ENCODE measurements at regions not wholly inside any gene's neighbourhood (a gene's known extent, or its start where the extent isn't known, plus 50 kb on each side); places are given as distances from the start of the nearest gene placed in this dataset.

GRCh38 chr10:3943695-3944257 lies 158.8 kb upstream of the KLF6 start:
- intact Hi-C loops (cut with micrococcal nuclease), result no loop called here
- no peaks in the 10 kb centered on the region for H3K9me3 Mint-ChIP-seq
- ChIA-PET POLR2A (no interaction called here), CTCF (no interaction called here)
- no peaks in the 10 kb centered on the region for H3K27me3 Mint-ChIP-seq
- DNase-seq (no peak), ATAC-seq (no peak)
- H3K36me3 Mint-ChIP-seq (ENCODE audit: low read depth), result no peaks in the 10 kb centered on the region
- peaks cover 51% of the 10 kb centered on the region for H3K4me1 Mint-ChIP-seq (ENCODE audit: low read depth)
- no peak for TF ChIP-seq CTCF (IDR thresholded peaks at IDR 0.05)
- H3K4me3 Mint-ChIP-seq, result no peak overlapping the region
- H3K27ac Mint-ChIP-seq, result peak overlapping the region; percentile 28

- Mint-ChIP-seq H3K27ac (peak overlapping the region; percentile 28), H3K4me1 (ENCODE audit: low read depth) (peaks cover 43% of the 10 kb centered on the region), H3K4me3 (peak overlapping the region; percentile 5), H3K27me3 (no peaks in the 10 kb centered on the region), H3K36me3 (ENCODE audit: low read depth) (no peaks in the 10 kb centered on the region), H3K9me3 (no peaks in the 10 kb centered on the region)
- ChIA-PET CTCF (no interaction called here), POLR2A (interaction anchor here (0.8 kb wide), 1 partner anchor 157 kb away, joined by 3 read pairs; no protein-coding TSS in a partner anchor)
- no peak for DNase-seq
- intact Hi-C loops (cut with micrococcal nuclease), result no loop called here
- ATAC-seq, result no peak
- no peak for TF ChIP-seq CTCF (IDR thresholded peaks at IDR 0.05)
Measured at GRCh38 chr10:3942937-3943489, 158.0 kb upstream of the KLF6 start.

- ATAC-seq, result no peak
- ChIA-PET CTCF (no interaction called here), POLR2A (no interaction called here)
- Mint-ChIP-seq H3K36me3 (ENCODE audit: low read depth) (peaks cover 2% of the 10 kb centered on the region), H3K4me3 (no peak overlapping the region), H3K9me3 (no peaks in the 10 kb centered on the region), H3K4me1 (ENCODE audit: low read depth) (peaks cover 39% of the 10 kb centered on the region), H3K27me3 (no peaks in the 10 kb centered on the region), H3K27ac (no peak overlapping the region)
- intact Hi-C loops (cut with micrococcal nuclease), result no loop called here
- DNase-seq, result no peak
- no peak for TF ChIP-seq CTCF (IDR thresholded peaks at IDR 0.05)
Measured at GRCh38 chr10:3941676-3942075, 156.7 kb upstream of the KLF6 start.

DNA sequence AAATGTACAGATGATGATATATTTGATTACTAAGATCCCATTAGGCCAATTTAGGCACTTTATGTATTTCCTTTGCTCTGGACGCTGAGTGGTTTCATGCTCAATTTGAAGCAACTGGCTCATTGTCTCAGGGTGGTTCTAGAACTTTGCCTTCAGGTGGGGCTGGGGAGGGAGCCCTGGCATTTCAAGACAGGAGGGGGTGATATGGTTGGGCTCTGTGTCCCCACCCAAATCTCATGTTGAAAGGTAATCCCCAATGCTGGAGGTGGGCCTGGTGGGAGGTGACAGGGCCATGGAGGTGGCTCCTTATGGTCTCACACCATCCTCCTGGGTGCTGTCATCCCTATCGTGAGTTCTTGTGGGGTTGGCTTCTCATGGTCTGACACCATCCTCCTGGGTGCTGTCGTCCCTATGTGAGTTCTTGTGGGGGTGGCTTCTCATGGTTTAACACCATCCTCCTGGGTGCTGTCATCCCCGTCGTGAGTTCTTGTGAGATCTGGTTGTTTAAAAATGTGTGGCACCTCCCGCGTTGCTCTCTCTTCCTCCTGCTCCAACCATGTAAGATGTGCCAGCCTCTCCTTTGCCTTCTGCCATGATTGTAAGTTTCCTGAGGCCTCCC lies 151.5 kb upstream of the KLF6 start:
- ChIA-PET CTCF (interaction anchor here (1.5 kb wide), 1 partner anchor 24 kb away, joined by 5 read pairs; no protein-coding TSS in a partner anchor), POLR2A (interaction anchor here (4.5 kb wide), 1 partner anchor 152 kb away, joined by 26 read pairs; the partner anchor contains the start of gene KLF6)
- no peak for TF ChIP-seq CTCF (IDR thresholded peaks at IDR 0.05)
- Mint-ChIP-seq H3K4me1 (ENCODE audit: low read depth) (peaks cover 53% of the 10 kb centered on the region), H3K27me3 (no peaks in the 10 kb centered on the region), H3K27ac (peak overlapping the region; percentile 91), H3K36me3 (ENCODE audit: low read depth) (peaks cover 9% of the 10 kb centered on the region), H3K4me3 (no peak overlapping the region), H3K9me3 (no peaks in the 10 kb centered on the region)
- no peak for ATAC-seq
- intact Hi-C loops (cut with micrococcal nuclease), result loop anchor here (5.0 kb wide), 1 partner anchor 129 kb away; no protein-coding TSS in a partner anchor
- DNase-seq, result no peak

- ChIA-PET POLR2A (interaction anchor here (0.7 to 4.5 kb wide), 6 partner anchors 9 to 151 kb away, joined by 3 to 26 read pairs (median 3); partner anchors contain the start of gene KLF6), CTCF (interaction anchor here (1.5 kb wide), 1 partner anchor 25 kb away, joined by 5 read pairs; no protein-coding TSS in a partner anchor)
- ATAC-seq, result no peak
Measured at GRCh38 chr10:3935933-3936359, 150.9 kb upstream of the KLF6 start.

More at GRCh38 chr10:3935933-3936359, 150.9 kb upstream of the KLF6 start:
- no peak for DNase-seq
- intact Hi-C loops (cut with micrococcal nuclease), result loop anchor here (5.0 kb wide), 1 partner anchor 129 kb away; no protein-coding TSS in a partner anchor
- Mint-ChIP-seq H3K4me3 (no peak overlapping the region), H3K9me3 (no peaks in the 10 kb centered on the region), H3K36me3 (ENCODE audit: low read depth) (peaks cover 9% of the 10 kb centered on the region), H3K27ac (peak overlapping the region; percentile 91), H3K4me1 (ENCODE audit: low read depth) (peaks cover 53% of the 10 kb centered on the region), H3K27me3 (no peaks in the 10 kb centered on the region)
- no peak for TF ChIP-seq CTCF (IDR thresholded peaks at IDR 0.05)
